ENCODE measurements at regions not wholly inside any gene's neighbourhood (a gene's known extent, or its start where the extent isn't known, plus 50 kb on each side); places are given as distances from the start of the nearest gene placed in this dataset.

DNA sequence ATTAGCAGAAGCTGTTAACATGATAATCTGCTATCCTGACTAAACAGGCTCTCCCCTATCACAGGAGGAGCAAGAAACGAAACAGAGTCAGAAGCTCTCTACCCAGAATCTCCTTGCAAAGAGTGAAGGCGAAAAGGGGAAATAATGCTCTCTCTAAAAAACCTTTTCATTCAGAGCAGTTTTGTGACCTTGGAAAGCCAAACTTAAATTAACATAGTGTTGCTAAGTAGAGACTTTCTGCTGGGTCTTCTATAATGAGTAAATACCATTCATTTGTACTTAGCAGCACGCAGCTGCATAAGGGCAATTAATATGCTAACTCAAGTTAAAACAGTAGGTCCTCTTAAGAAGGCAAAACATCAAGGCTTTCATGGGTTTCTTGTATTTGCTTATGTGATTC, 101.7 kb upstream of the GPR139 start:
- TF ChIP-seq POLR2A (IDR thresholded peaks at IDR 0.05; ENCODE audit: low read depth) (no peak), EP300 (IDR thresholded peaks at IDR 0.05) (no peak), POLR2AphosphoS5 (IDR thresholded peaks at IDR 0.05) (no peak)
- TF ChIP-seq, protein P1, sequence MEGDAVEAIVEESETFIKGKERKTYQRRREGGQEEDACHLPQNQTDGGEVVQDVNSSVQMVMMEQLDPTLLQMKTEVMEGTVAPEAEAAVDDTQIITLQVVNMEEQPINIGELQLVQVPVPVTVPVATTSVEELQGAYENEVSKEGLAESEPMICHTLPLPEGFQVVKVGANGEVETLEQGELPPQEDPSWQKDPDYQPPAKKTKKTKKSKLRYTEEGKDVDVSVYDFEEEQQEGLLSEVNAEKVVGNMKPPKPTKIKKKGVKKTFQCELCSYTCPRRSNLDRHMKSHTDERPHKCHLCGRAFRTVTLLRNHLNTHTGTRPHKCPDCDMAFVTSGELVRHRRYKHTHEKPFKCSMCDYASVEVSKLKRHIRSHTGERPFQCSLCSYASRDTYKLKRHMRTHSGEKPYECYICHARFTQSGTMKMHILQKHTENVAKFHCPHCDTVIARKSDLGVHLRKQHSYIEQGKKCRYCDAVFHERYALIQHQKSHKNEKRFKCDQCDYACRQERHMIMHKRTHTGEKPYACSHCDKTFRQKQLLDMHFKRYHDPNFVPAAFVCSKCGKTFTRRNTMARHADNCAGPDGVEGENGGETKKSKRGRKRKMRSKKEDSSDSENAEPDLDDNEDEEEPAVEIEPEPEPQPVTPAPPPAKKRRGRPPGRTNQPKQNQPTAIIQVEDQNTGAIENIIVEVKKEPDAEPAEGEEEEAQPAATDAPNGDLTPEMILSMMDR (IDR thresholded peaks at IDR 0.05) = no peak
- no peak overlapping the region for H3K27ac ChIP-seq (replicated peaks in 1 of 4)
- peaks cover 0 to 31% (median 0%) of the 10 kb centered on the region in 4 donors for H3K27me3 ChIP-seq
- 27% methylated on average over 3 of the region's 3 CpGs for WGBS
- H3K36me3 ChIP-seq = no peaks in the 10 kb centered on the region
- no peak overlapping the region for H3K4me3 ChIP-seq
- intact Hi-C loops (cut with DNase I) = no loop called here
- DNase-seq (ENCODE audit: extremely low spot score) = peak; percentile 50
- no peaks in the 10 kb centered on the region for H3K4me1 ChIP-seq
- no peaks in the 10 kb centered on the region for H3K9me3 ChIP-seq

DNA sequence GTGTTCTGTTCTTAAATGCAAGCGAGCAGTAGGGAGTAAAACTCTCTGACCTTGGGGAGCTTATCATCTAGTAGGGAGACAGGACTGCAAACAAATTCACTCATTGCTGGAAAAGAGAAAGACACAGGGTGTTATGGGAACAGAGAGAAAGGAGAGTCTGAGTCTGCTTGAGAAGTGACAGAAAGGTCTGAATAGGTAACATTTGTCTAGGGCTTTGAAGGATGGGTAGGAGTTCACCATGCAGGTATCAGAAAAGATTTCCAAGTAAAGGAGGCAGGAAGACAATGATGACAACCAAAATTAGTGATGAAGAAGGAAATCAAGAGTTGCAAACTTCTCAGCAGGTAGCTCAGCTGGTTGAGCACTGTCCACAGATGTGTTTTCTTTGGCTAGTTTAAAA, 93.6 kb upstream of the GPR139 start:
- H3K4me1 ChIP-seq = no peaks in the 10 kb centered on the region
- peaks cover 0 to 13% (median 0%) of the 10 kb centered on the region in 4 donors for H3K27me3 ChIP-seq
- no peak overlapping the region for H3K4me3 ChIP-seq
- H3K9me3 ChIP-seq = peaks cover 0 to 5% (median 0%) of the 10 kb centered on the region in 4 donors
- no peak for DNase-seq (ENCODE audit: extremely low spot score)
- TF ChIP-seq POLR2AphosphoS5 (IDR thresholded peaks at IDR 0.05) (no peak), EP300 (IDR thresholded peaks at IDR 0.05) (no peak), POLR2A (IDR thresholded peaks at IDR 0.05; ENCODE audit: low read depth) (no peak)
- TF ChIP-seq, protein P1 (IDR thresholded peaks at IDR 0.05) = no peak
- 77% methylated on average over 1 of the region's 1 CpG for WGBS
- intact Hi-C loops (cut with DNase I) = no loop called here
- H3K36me3 ChIP-seq = no peaks in the 10 kb centered on the region
- H3K27ac ChIP-seq (replicated peaks in 1 of 4) = no peak overlapping the region

DNA sequence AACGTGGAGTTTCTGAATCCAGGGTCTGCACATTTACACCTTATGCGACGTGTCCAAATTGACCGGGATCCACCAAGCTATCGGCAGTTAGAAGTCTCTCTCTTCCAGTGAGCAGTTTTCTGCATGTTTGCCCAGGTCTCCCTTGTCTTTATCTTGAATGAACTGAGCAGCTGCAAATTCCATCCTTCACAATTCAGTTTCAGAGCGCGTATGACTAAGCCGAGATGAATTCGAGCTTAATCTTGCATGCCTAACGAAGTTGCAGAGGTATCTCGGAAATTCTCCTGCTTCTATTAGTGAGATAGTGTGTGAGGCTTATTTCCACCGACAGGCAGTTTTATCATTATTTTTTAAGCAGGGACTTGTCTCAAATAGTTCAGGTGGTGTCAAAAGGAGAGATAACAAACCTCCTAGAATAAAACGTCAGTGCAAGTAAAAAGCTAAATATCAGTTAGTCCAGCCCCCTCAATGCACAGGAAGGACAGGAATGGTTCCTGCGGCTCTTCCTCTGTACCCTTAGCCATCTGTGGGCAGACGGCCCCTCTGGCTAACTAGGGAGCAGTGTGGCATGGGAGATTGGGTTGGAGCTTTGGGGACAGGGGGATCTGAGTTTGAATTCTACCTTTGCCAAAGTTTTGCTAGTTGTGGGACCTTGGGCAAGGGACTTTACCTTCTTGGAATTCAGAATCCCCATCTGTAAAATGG, 93.0 kb upstream of the GPR139 start:
- Histone ChIP-seq H3K4me3 (no peak overlapping the region), H3K4me1 (no peaks in the 10 kb centered on the region), H3K27ac (replicated peaks in 1 of 4) (no peak overlapping the region), H3K27me3 (peaks cover 0 to 13% (median 0%) of the 10 kb centered on the region in 4 donors), H3K9me3 (peaks cover 0 to 5% (median 0%) of the 10 kb centered on the region in 4 donors), H3K36me3 (no peaks in the 10 kb centered on the region)
- WGBS = 79% methylated on average over 15 of the region's 15 CpGs
- DNase-seq (ENCODE audit: extremely low spot score) = no peak
- intact Hi-C loops (cut with DNase I) = no loop called here
- no peak for TF ChIP-seq POLR2AphosphoS5 (IDR thresholded peaks at IDR 0.05)
- no peak for TF ChIP-seq EP300 (IDR thresholded peaks at IDR 0.05)
- TF ChIP-seq POLR2A (IDR thresholded peaks at IDR 0.05; ENCODE audit: low read depth) = no peak
- TF ChIP-seq, protein P1 (IDR thresholded peaks at IDR 0.05) = no peak

DNA sequence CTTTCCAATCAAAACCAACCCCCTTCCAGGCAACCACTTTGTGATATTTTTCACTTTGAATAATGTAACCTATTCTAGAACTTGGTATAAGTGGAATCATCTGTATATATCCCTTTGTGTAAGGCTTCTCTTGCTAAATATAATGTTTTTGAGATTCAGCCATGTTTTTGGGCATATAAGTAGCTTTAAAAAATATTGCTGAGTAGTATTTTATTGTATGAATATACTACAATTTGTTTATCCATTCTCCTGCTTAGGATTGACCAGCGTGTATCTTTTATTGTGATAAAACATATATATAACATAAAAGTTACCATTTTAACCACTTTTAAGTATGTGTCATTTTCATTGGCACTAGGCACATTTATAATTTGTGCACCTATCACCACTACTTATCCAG, 79.8 kb upstream of the GPR139 start:
- H3K4me1 ChIP-seq = no peaks in the 10 kb centered on the region
- no peak for DNase-seq (ENCODE audit: extremely low spot score)
- H3K36me3 ChIP-seq = no peaks in the 10 kb centered on the region
- intact Hi-C loops (cut with DNase I) = no loop called here
- peaks cover 0 to 6% (median 0%) of the 10 kb centered on the region in 4 donors for H3K27me3 ChIP-seq
- 80% methylated on average over 1 of the region's 1 CpG for whole genome bisulfite sequencing
- TF ChIP-seq EP300 (IDR thresholded peaks at IDR 0.05) = no peak
- no peak for TF ChIP-seq POLR2AphosphoS5 (IDR thresholded peaks at IDR 0.05)
- TF ChIP-seq POLR2A (IDR thresholded peaks at IDR 0.05; ENCODE audit: low read depth) = no peak
- peaks cover 0 to 18% (median 8%) of the 10 kb centered on the region in 4 donors for H3K9me3 ChIP-seq
- no peak overlapping the region for H3K4me3 ChIP-seq
- no peak overlapping the region for H3K27ac ChIP-seq (replicated peaks in 1 of 4)

DNA sequence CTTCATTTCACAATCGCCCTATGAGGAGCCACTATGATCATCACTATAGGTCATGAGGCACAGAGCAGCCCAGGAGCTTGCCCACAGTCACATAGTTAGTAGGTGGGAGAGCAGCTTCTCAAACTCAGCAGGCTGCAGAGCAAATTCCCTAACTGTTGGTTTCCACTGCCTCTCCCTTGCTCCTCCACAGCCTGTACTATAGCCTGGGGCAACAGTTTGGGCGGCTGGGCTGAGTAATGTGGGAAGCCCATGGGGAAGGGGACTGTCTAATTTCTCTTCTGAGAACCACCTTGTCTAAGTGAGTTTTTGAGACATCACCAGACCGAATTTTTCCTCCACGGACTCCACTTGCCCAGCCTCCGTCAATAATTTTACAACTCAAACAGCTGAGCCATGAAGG, 73.4 kb upstream of the GPR139 start:
- WGBS = 69% methylated on average over 5 of the region's 5 CpGs
- intact Hi-C loops (cut with DNase I) = no loop called here
- no peak overlapping the region for H3K27ac ChIP-seq (replicated peaks in 1 of 4)
- no peaks in the 10 kb centered on the region for H3K36me3 ChIP-seq
- H3K4me1 ChIP-seq = no peaks in the 10 kb centered on the region
- H3K9me3 ChIP-seq = no peaks in the 10 kb centered on the region
- no peak overlapping the region for H3K4me3 ChIP-seq
- no peak for TF ChIP-seq POLR2AphosphoS5 (IDR thresholded peaks at IDR 0.05)
- no peak for TF ChIP-seq POLR2A (IDR thresholded peaks at IDR 0.05; ENCODE audit: low read depth)
- TF ChIP-seq, protein P1 (IDR thresholded peaks at IDR 0.05) = no peak
- no peak for TF ChIP-seq EP300 (IDR thresholded peaks at IDR 0.05)
- H3K27me3 ChIP-seq = peaks cover 0 to 12% (median 0%) of the 10 kb centered on the region in 4 donors
- no peak for DNase-seq (ENCODE audit: extremely low spot score)
